ENCODE measurements at regions not wholly inside any gene's neighbourhood (a gene's known extent, or its start where the extent isn't known, plus 50 kb on each side); places are given as distances from the start of the nearest gene placed in this dataset.

DNA sequence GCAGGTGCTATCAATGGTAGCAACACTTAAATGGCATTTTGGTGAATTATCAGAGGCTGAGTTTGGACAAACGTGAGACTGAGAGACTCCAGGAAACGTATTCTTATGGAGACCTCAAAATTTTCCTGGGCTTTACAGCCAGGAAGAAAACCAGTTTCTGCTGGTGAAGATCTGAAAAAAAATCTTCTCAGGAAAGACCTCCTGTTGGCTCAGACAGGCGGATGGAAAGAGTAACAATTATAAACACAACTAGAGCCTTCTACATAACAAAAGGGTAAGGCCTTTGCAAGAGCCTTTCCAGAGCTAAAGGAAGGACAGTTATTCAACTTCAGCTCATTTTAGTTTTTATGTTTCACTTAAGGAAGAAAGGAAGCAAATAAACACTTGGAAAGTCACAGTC is 274.4 kb downstream of the THBS2 start:
- no peak for DNase-seq (ENCODE audit: low read depth)
- no peak overlapping the region for H3K4me3 ChIP-seq (ENCODE audit: low read length)
- TF ChIP-seq, protein P1, sequence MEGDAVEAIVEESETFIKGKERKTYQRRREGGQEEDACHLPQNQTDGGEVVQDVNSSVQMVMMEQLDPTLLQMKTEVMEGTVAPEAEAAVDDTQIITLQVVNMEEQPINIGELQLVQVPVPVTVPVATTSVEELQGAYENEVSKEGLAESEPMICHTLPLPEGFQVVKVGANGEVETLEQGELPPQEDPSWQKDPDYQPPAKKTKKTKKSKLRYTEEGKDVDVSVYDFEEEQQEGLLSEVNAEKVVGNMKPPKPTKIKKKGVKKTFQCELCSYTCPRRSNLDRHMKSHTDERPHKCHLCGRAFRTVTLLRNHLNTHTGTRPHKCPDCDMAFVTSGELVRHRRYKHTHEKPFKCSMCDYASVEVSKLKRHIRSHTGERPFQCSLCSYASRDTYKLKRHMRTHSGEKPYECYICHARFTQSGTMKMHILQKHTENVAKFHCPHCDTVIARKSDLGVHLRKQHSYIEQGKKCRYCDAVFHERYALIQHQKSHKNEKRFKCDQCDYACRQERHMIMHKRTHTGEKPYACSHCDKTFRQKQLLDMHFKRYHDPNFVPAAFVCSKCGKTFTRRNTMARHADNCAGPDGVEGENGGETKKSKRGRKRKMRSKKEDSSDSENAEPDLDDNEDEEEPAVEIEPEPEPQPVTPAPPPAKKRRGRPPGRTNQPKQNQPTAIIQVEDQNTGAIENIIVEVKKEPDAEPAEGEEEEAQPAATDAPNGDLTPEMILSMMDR (conservative IDR thresholded peaks at IDR 0.05; ENCODE audit: low read depth, low read length), result no peak

DNA sequence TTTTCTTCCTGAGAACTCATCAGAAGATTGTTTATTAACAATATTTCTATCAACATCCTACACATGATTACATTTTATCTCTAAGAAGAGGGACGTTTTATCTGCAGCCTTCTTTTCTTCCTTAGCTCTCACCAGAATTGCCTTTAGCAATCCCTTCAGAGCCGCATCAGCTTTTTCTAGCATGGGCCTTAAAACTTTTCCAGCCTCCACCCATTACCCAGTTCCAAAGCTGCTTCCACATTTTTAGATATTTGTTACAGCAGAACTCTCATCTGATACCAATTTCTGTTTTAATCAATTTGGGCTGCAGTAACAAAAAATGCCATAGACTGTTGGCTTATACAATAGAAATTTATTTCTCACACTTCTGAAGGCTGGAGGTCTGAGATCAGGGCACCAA is 281.5 kb downstream of the THBS2 start:
- TF ChIP-seq, protein P1 (conservative IDR thresholded peaks at IDR 0.05; ENCODE audit: low read depth, low read length), result no peak
- DNase-seq (ENCODE audit: low read depth), result no peak
- no peak overlapping the region for H3K4me3 ChIP-seq (ENCODE audit: low read length)

DNA sequence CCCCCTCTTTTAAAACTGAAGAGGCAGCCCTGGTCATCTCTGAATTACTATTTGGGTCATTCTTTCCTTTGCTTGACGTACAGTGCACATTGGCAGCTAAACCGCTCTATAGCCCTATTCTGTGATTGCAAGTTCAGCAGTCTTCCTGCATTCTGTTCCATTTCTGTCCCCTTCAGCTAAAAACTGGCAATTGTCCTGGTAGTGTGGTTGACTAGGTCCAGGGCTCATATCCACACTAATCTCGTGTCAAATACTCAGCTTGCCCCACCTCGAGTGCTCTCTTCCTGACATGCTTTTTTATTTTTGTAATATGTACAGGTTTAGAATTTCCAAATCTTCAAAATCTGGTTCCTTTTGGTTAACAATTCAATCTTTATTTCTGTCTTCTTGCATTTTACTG is 282.1 kb downstream of the THBS2 start:
- DNase-seq (ENCODE audit: low read depth), result no peak
- TF ChIP-seq, protein P1 (conservative IDR thresholded peaks at IDR 0.05; ENCODE audit: low read depth, low read length), result no peak
- no peak overlapping the region for H3K4me3 ChIP-seq (ENCODE audit: low read length)

DNA sequence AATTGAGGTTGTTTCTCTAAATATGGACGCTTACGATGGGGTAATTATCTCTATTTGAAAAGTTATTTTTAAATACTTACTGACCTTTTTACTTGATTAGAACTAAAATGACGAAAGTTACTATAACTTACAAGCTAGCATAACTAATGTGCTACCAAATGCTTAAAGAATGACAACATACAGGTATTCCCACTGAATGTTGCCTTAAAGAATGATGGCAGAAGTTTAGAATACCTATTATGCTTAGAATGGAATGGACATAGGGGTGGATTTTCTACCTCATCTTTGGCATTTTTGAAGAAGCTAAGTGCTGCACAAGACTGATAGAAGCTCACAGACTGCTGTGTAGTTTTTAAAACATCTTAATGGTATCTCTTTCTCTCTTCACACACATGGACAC is 284.8 kb downstream of the THBS2 start:
- no peak overlapping the region for H3K4me3 ChIP-seq (ENCODE audit: low read length)
- no peak for DNase-seq (ENCODE audit: low read depth)
- TF ChIP-seq, protein P1 (conservative IDR thresholded peaks at IDR 0.05; ENCODE audit: low read depth, low read length), result no peak

DNA sequence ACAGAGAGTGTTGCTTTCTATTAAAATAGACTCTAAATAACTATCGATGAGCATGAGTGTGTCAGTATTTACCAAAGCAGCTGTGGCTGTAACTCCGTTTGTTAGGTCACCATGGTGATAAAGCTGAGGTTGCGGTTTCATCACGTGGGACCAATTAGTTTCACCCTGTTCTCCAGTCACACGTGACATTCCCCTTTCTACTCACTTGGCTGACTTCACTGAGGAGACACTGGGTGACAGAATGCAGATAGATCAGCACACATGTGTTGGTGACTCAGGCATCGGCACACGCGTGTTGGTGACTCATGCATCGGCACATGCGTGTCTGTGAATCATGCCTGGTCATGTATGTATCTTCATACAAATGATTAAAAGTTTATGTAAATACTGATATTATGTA is 285.4 kb downstream of the THBS2 start:
- H3K4me3 ChIP-seq (ENCODE audit: low read length), result no peak overlapping the region
- TF ChIP-seq, protein P1 (conservative IDR thresholded peaks at IDR 0.05; ENCODE audit: low read depth, low read length), result no peak
- peak; percentile 98 for DNase-seq (ENCODE audit: low read depth)

DNA sequence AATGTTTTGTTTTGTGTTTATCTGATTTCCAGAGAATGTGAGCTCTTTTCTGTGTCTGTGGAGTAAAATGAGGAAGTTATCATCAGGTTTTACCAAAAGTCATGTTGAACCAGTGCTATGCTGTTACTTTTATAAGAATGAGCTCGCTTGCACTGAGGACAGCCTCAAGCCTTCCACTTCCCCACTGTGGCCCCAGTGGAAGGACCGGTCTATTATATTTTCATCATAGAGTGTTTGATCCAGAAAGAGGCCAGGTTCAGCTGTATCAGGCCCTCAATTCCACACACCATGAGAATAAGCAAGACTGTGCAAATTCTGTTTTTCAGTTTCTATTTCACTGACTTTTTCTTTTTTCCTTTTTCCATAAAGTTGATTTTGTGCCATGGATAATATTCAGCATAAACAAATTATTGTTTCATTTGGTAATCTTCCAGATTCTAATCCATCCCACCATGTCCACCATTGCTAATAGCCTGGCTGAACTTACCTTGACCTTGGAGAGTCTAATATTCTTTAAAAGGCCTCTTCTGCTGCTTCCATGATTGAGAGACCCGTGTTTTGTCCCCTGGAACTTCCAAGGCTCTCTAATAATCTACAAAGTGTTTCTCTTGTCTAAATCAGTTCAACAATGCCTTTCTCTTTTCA is 286.2 kb downstream of the THBS2 start:
- no peak overlapping the region for H3K4me3 ChIP-seq (ENCODE audit: low read length)
- peak; percentile 33 for DNase-seq (ENCODE audit: low read depth)
- TF ChIP-seq, protein P1 (conservative IDR thresholded peaks at IDR 0.05; ENCODE audit: low read depth, low read length), result no peak

DNA sequence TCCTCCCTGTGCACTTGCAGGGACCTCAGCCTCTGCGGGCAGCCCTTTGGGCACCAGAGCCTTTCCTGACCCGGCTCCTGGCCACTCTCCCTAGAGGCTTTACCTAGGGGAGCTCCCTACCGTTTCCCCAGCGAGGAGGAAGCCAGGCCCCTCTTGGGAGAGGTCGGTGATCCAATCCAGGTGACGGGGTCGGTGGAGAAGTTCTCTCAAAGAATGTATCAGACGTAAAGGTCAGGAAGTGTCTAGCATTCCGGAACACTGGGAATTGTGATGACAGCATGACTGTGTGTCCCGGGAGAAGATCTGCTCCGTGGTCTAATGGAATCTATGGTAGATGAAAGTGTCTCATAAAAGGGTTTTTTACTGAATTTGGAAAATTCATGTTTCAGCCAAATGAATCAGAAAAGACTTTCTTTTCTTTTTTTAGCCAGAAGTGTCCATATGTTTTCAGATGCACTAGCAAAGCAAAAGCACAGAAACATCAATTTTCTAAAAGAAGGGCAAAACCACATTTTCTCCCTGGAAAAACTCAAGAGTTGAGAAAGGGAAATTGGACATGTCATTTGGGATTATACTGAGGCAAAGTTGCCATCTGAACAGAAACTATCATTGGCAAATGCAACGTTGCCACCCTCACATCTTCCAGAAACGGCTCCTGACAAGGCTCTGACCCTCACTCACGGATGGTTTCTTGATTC is 289.4 kb downstream of the THBS2 start:
- TF ChIP-seq, protein P1 (conservative IDR thresholded peaks at IDR 0.05; ENCODE audit: low read depth, low read length), result no peak
- DNase-seq (ENCODE audit: low read depth), result no peak
- no peak overlapping the region for H3K4me3 ChIP-seq (ENCODE audit: low read length)

Data from retinal pigment epithelial cell (primary cell).